PFSK-1 (cell line): ENCODE measurements at regions not wholly inside any gene's neighbourhood (a gene's known extent, or its start where the extent isn't known, plus 50 kb on each side); places are given as distances from the start of the nearest gene placed in this dataset.

Source experiments
- FOXP2 ChIP-seq: optimal IDR thresholded peaks from 2 replicates; pipeline ENCODE3; 2011; ENCODE audit warnings: borderline replicate concordance, control low read depth, inconsistent platforms; ENCODE audit not compliant: insufficient read depth; ENCODE audit errors: extremely low read length, extremely low read depth
- POLR2AphosphoS5 ChIP-seq: IDR thresholded peaks from 2 replicates; pipeline ENCODE4 v1.6.1; 2012; ENCODE audit warnings: low read depth, mild to moderate bottlenecking, control low read depth, low read length, moderate library complexity
- REST ChIP-seq, 2 experiments: IDR thresholded peaks; 2 replicates each; pipeline versions ENCODE4 v1.6.1 to v1.8.0; 2011 to 2012; ENCODE audit warnings: low read depth in 2 of 2, low read length in 2 of 2, control low read depth in 1 of 2, inconsistent platforms in 1 of 2, mild to moderate bottlenecking in 1 of 2, moderate library complexity in 1 of 2; ENCODE audit not compliant: insufficient read depth in 1 of 2
- SIN3A ChIP-seq: IDR thresholded peaks from 2 replicates; pipeline ENCODE4 v1.6.1; 2012; ENCODE audit warnings: mild to moderate bottlenecking, low read length, moderate library complexity, borderline replicate concordance; ENCODE audit not compliant: insufficient read depth
- TAF1 ChIP-seq: IDR thresholded peaks from 2 replicates; pipeline ENCODE4 v1.6.1; 2012; ENCODE audit warnings: low read length, control low read depth, borderline replicate concordance; ENCODE audit not compliant: insufficient read depth

DNA sequence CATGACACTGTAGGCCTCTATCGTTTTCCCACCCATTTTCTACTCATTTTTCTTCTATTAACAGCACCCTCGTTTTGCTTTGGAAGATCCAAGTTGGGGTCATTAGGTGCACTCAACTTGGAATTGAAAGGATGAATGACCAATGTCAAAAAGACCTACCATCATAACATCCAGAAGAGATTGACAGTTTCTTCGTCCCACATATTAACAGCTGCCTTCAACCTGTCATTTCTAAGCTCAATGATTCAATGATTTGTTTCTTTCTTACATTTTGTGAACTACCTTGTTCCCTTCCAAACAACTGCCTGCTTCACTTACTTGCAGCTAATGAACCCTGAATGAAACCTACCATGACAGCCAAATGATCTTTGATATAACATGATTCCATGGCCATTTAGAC lies 224.0 kb upstream of the KCNH7 start:
- TF ChIP-seq TAF1 (no peak), REST (IDR thresholded peaks at IDR 0.05; ENCODE audit: insufficient read depth in 1 of 2, low read depth in 2 of 2, low read length in 2 of 2) (no peak), FOXP2 (no peak), SIN3A (no peak), POLR2AphosphoS5 (no peak)

GRCh38 chr2:163046615-163047014 lies 208.0 kb upstream of the KCNH7 start:
- TF ChIP-seq POLR2AphosphoS5: no peak
- no peak for TF ChIP-seq FOXP2
- TF ChIP-seq REST (IDR thresholded peaks at IDR 0.05; ENCODE audit: insufficient read depth in 1 of 2, low read depth in 2 of 2, low read length in 2 of 2): no peak
- no peak for TF ChIP-seq SIN3A
- TF ChIP-seq TAF1: no peak

DNA sequence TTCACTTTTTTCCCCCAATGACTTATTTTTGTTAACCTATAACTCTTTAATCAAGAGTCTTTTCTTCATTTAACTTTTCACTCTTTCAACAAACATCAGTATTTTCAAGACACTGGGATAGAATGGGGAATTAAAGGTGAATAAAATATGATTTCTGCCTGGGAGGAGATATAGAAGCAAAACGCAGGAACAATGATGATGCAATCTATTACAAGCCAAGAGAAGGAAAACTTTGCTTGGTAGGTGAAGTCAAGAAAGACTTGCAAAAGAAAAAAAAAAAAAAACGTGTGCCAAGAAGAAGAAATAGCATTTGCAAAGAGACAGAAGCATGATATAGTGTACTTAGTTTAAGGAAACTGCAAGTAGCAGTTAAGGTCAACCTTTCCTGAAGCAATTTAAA lies 207.3 kb upstream of the KCNH7 start:
- no peak for TF ChIP-seq REST (IDR thresholded peaks at IDR 0.05; ENCODE audit: insufficient read depth in 1 of 2, low read depth in 2 of 2, low read length in 2 of 2)
- TF ChIP-seq SIN3A: no peak
- TF ChIP-seq POLR2AphosphoS5: no peak
- no peak for TF ChIP-seq TAF1
- no peak for TF ChIP-seq FOXP2

DNA sequence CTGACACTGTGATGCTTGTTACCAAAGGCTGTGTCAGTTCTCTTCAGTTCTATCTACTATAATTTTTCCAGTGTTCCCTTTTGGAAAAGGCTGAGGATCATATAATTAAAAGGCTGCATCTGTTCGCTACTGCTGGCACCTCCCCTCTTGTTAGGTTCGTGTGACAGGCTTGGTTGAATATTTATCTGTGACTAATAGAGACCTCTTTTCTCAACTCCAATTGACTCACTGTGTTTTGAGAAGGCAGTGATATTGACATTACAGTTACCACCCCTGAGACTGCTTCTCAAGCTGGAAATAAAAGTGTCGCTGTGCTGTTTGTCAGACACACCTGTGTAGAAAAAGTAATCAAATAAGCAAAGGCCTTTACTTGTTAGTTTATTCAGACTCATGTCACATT lies 205.5 kb upstream of the KCNH7 start:
- TF ChIP-seq REST (IDR thresholded peaks at IDR 0.05; ENCODE audit: insufficient read depth in 1 of 2, low read depth in 2 of 2, low read length in 2 of 2) (no peak), POLR2AphosphoS5 (no peak), FOXP2 (no peak), SIN3A (no peak), TAF1 (no peak)

DNA sequence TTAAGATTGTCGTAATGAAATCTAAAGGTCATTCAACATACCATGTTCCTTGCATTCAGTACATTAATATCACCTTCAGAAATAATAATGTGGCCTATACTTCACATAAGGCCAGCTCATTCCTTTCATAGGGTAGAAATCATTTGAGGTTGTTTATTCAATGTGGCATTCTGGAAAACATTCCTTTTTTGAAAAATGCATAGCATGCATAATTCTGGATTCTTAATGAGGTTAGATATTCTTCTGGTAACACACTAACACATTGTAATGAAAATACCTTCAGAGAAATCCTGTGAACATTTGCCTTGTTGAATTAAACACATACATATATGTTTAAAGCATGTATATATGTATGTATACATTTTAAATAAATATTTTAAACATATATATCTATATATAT lies 204.6 kb upstream of the KCNH7 start:
- no peak for TF ChIP-seq REST (IDR thresholded peaks at IDR 0.05; ENCODE audit: insufficient read depth in 1 of 2, low read depth in 2 of 2, low read length in 2 of 2)
- TF ChIP-seq TAF1: no peak
- no peak for TF ChIP-seq POLR2AphosphoS5
- TF ChIP-seq FOXP2: no peak
- TF ChIP-seq SIN3A: no peak
